T-helper 17 cell (primary cell): ENCODE measurements at regions not wholly inside any gene's neighbourhood (a gene's known extent, or its start where the extent isn't known, plus 50 kb on each side); places are given as distances from the start of the nearest gene placed in this dataset.
"Not testable (repeated sequence)": the region's sequence is repeated elsewhere in the genome, so short reads cannot be mapped to it uniquely, and the experiment has no call there.

Source experiments
- ATAC-seq: fragments of 150-1000 bp; cut with Tn5 transposase; 2 replicates; pipeline ENCODE4 v1.10.0; 2021; ENCODE audit warnings: mild to moderate bottlenecking, moderate library complexity
- DNase-seq, 3 donors: peaks; one replicate each; pipeline versions ENCODE4 v3.0.0 to v3.0.0-alpha.2; 2020 to 2021
- H3K9me3 ChIP-seq: one replicate; pipeline ENCODE4 v1.7.0; 2013; ENCODE audit warnings: low read length, mild to moderate bottlenecking; ENCODE audit not compliant: control insufficient read depth, poor library complexity, severe bottlenecking
- H3K27ac Mint-ChIP-seq: one replicate; pipeline ENCODE4 v1.8.0; 2022; ENCODE audit warnings: mild to moderate bottlenecking, moderate library complexity, mixed read lengths
- H3K27me3 Mint-ChIP-seq: one replicate; pipeline ENCODE4 v1.8.0; 2022; ENCODE audit warnings: mixed read lengths
- H3K36me3 Mint-ChIP-seq: one replicate; pipeline ENCODE4 v1.8.0; 2022; ENCODE audit warnings: low read depth, mixed read lengths
- H3K4me1 Mint-ChIP-seq: one replicate; pipeline ENCODE4 v1.8.0; 2022; ENCODE audit warnings: mild to moderate bottlenecking, mixed read lengths
- H3K4me3 Mint-ChIP-seq: one replicate; pipeline ENCODE4 v1.8.0; 2022; ENCODE audit warnings: mild to moderate bottlenecking, moderate library complexity, mixed read lengths

GRCh38 chr9:22508354-22508753 is 61.7 kb downstream of the DMRTA1 start:
- H3K4me3 Mint-ChIP-seq, ATAC-seq, H3K36me3 Mint-ChIP-seq, DNase-seq, H3K27ac Mint-ChIP-seq, H3K27me3 Mint-ChIP-seq, H3K9me3 ChIP-seq, H3K4me1 Mint-ChIP-seq: not testable (repeated sequence)

- peaks cover 5% of the 10 kb centered on the region for H3K27me3 Mint-ChIP-seq
These were observed 62.2 kb downstream of the DMRTA1 start for GRCh38 chr9:22508790-22509189.

GRCh38 chr9:22512495-22512894 is 65.9 kb downstream of the DMRTA1 start:
- no peaks in the 10 kb centered on the region for H3K9me3 ChIP-seq
- Mint-ChIP-seq H3K36me3 (no peaks in the 10 kb centered on the region), H3K4me3 (no peak overlapping the region), H3K4me1 (no peaks in the 10 kb centered on the region), H3K27me3 (peaks cover 5% of the 10 kb centered on the region), H3K27ac (no peak overlapping the region)
- DNase-seq (no peak), ATAC-seq (no peak)

More at GRCh38 chr9:22508790-22509189, 62.2 kb downstream of the DMRTA1 start:
- no peak for ATAC-seq
- no peak for DNase-seq
- no peaks in the 10 kb centered on the region for H3K9me3 ChIP-seq
- Mint-ChIP-seq H3K27ac (no peak overlapping the region), H3K4me1 (no peaks in the 10 kb centered on the region), H3K36me3 (no peaks in the 10 kb centered on the region), H3K4me3 (no peak overlapping the region)

- H3K27ac Mint-ChIP-seq, result no peak overlapping the region
- ATAC-seq, result no peak
- no peaks in the 10 kb centered on the region for H3K9me3 ChIP-seq
- no peak for DNase-seq
- no peaks in the 10 kb centered on the region for H3K4me1 Mint-ChIP-seq
- no peak overlapping the region for H3K4me3 Mint-ChIP-seq
- no peaks in the 10 kb centered on the region for H3K36me3 Mint-ChIP-seq
- H3K27me3 Mint-ChIP-seq, result peaks cover 4% of the 10 kb centered on the region
These were observed 68.2 kb downstream of the DMRTA1 start for GRCh38 chr9:22514871-22515270.

GRCh38 chr9:22522206-22522740 is 75.6 kb downstream of the DMRTA1 start:
- Mint-ChIP-seq H3K4me1 (no peaks in the 10 kb centered on the region), H3K27me3 (peaks cover 4% of the 10 kb centered on the region), H3K27ac (no peak overlapping the region), H3K4me3 (no peak overlapping the region), H3K36me3 (no peaks in the 10 kb centered on the region)
- no peaks in the 10 kb centered on the region for H3K9me3 ChIP-seq
- DNase-seq, result no peak
- no peak for ATAC-seq

- H3K27ac Mint-ChIP-seq, result no peak overlapping the region
- no peak overlapping the region for H3K4me3 Mint-ChIP-seq
- H3K36me3 Mint-ChIP-seq, result no peaks in the 10 kb centered on the region
These were observed 81.9 kb downstream of the DMRTA1 start for GRCh38 chr9:22528485-22528884.

GRCh38 chr9:22529426-22530199 is 83.0 kb downstream of the DMRTA1 start:
- no peaks in the 10 kb centered on the region for H3K9me3 ChIP-seq
- H3K36me3 Mint-ChIP-seq, result no peaks in the 10 kb centered on the region
- H3K27ac Mint-ChIP-seq, result no peak overlapping the region
- ATAC-seq, result no peak
- no peak for DNase-seq
- H3K4me1 Mint-ChIP-seq, result no peaks in the 10 kb centered on the region
- H3K27me3 Mint-ChIP-seq, result no peaks in the 10 kb centered on the region
- no peak overlapping the region for H3K4me3 Mint-ChIP-seq

More at GRCh38 chr9:22528485-22528884, 81.9 kb downstream of the DMRTA1 start:
- Mint-ChIP-seq H3K4me1 (no peaks in the 10 kb centered on the region), H3K27me3 (no peaks in the 10 kb centered on the region)
- no peaks in the 10 kb centered on the region for H3K9me3 ChIP-seq
- DNase-seq, result no peak
- ATAC-seq, result no peak

GRCh38 chr9:22535780-22536179 is 89.2 kb downstream of the DMRTA1 start:
- Mint-ChIP-seq H3K27me3 (no peaks in the 10 kb centered on the region), H3K27ac (no peak overlapping the region), H3K36me3 (no peaks in the 10 kb centered on the region), H3K4me1 (no peaks in the 10 kb centered on the region), H3K4me3 (no peak overlapping the region)
- H3K9me3 ChIP-seq, result no peaks in the 10 kb centered on the region
- no peak for DNase-seq
- no peak for ATAC-seq

- H3K9me3 ChIP-seq, result no peaks in the 10 kb centered on the region
- Mint-ChIP-seq H3K27ac (no peak overlapping the region), H3K4me3 (no peak overlapping the region), H3K4me1 (no peaks in the 10 kb centered on the region), H3K36me3 (no peaks in the 10 kb centered on the region), H3K27me3 (no peaks in the 10 kb centered on the region)
- DNase-seq (no peak), ATAC-seq (no peak)
These were observed 91.1 kb downstream of the DMRTA1 start for GRCh38 chr9:22537721-22538120.

- no peaks in the 10 kb centered on the region for H3K9me3 ChIP-seq
- no peaks in the 10 kb centered on the region for H3K27me3 Mint-ChIP-seq
- H3K27ac Mint-ChIP-seq, result no peak overlapping the region
- H3K36me3 Mint-ChIP-seq, result no peaks in the 10 kb centered on the region
- no peak for ATAC-seq
- H3K4me1 Mint-ChIP-seq, result no peaks in the 10 kb centered on the region
- H3K4me3 Mint-ChIP-seq, result no peak overlapping the region
- DNase-seq, result no peak
These were observed 102.0 kb downstream of the DMRTA1 start for GRCh38 chr9:22548625-22549024.

GRCh38 chr9:22574740-22575139 is 128.1 kb downstream of the DMRTA1 start:
- Mint-ChIP-seq H3K36me3 (peaks cover 3% of the 10 kb centered on the region), H3K27me3 (no peaks in the 10 kb centered on the region), H3K27ac (no peak overlapping the region), H3K4me1 (no peaks in the 10 kb centered on the region), H3K4me3 (no peak overlapping the region)
- no peaks in the 10 kb centered on the region for H3K9me3 ChIP-seq
- ATAC-seq (no peak), DNase-seq (no peak)

- Mint-ChIP-seq H3K4me1 (no peaks in the 10 kb centered on the region), H3K36me3 (no peaks in the 10 kb centered on the region), H3K27ac (no peak overlapping the region), H3K4me3 (no peak overlapping the region), H3K27me3 (no peaks in the 10 kb centered on the region)
- no peak for DNase-seq
- H3K9me3 ChIP-seq, result no peaks in the 10 kb centered on the region
- no peak for ATAC-seq
These were observed 134.2 kb downstream of the DMRTA1 start for GRCh38 chr9:22580788-22581187.

GRCh38 chr9:22582221-22582620 is 135.6 kb downstream of the DMRTA1 start:
- Mint-ChIP-seq H3K27me3 (no peaks in the 10 kb centered on the region), H3K4me1 (no peaks in the 10 kb centered on the region), H3K36me3 (no peaks in the 10 kb centered on the region), H3K27ac (no peak overlapping the region), H3K4me3 (no peak overlapping the region)
- no peaks in the 10 kb centered on the region for H3K9me3 ChIP-seq
- DNase-seq, result no peak
- no peak for ATAC-seq

- DNase-seq (no peak), ATAC-seq (no peak)
- no peaks in the 10 kb centered on the region for H3K36me3 Mint-ChIP-seq
- H3K27me3 Mint-ChIP-seq, result no peaks in the 10 kb centered on the region
- H3K9me3 ChIP-seq, result no peaks in the 10 kb centered on the region
- H3K27ac Mint-ChIP-seq, result no peak overlapping the region
- H3K4me3 Mint-ChIP-seq, result no peak overlapping the region
- H3K4me1 Mint-ChIP-seq, result no peaks in the 10 kb centered on the region
These were observed 142.3 kb downstream of the DMRTA1 start for GRCh38 chr9:22588918-22589317.
